ENCODE measurements at regions not wholly inside any gene's neighbourhood (a gene's known extent, or its start where the extent isn't known, plus 50 kb on each side); places are given as distances from the start of the nearest gene placed in this dataset.

- no peaks in the 10 kb centered on the region; the same call in 1 of the 2 replicates for H3K9me3 ChIP-seq (ENCODE audit: insufficient read depth, low read depth, low read length)
- H3F3A ChIP-seq (ENCODE audit: low read depth), result no peaks in the 10 kb centered on the region
- H3K9ac ChIP-seq (ENCODE audit: low read depth, low read length, poor library complexity, severe bottlenecking), result no peak overlapping the region
- no peak overlapping the region for H3K4me3 ChIP-seq (ENCODE audit: low read length, poor library complexity, severe bottlenecking)
- no peaks in the 10 kb centered on the region for H3K79me2 ChIP-seq (ENCODE audit: insufficient read depth, low read length)
- H3K9me2 ChIP-seq (replicated peaks; ENCODE audit: low read depth, low read length), result no peaks in the 10 kb centered on the region
- H3K4me1 ChIP-seq (ENCODE audit: insufficient read depth, low read length, poor library complexity, severe bottlenecking), result no peaks in the 10 kb centered on the region
- no peak overlapping the region for H3K4me2 ChIP-seq (ENCODE audit: low read depth, low read length, poor library complexity, severe bottlenecking)
- no peak overlapping the region for H2AFZ ChIP-seq (ENCODE audit: low read length)
- no peaks in the 10 kb centered on the region for H3K27me3 ChIP-seq (ENCODE audit: insufficient read depth, low read length, poor library complexity, severe bottlenecking)
- H4K20me1 ChIP-seq (ENCODE audit: insufficient read depth, low read length, poor library complexity, severe bottlenecking), result no peaks in the 10 kb centered on the region
- H3K36me3 ChIP-seq (ENCODE audit: insufficient read depth, low read length), result no peaks in the 10 kb centered on the region
- TF ChIP-seq, protein P1, sequence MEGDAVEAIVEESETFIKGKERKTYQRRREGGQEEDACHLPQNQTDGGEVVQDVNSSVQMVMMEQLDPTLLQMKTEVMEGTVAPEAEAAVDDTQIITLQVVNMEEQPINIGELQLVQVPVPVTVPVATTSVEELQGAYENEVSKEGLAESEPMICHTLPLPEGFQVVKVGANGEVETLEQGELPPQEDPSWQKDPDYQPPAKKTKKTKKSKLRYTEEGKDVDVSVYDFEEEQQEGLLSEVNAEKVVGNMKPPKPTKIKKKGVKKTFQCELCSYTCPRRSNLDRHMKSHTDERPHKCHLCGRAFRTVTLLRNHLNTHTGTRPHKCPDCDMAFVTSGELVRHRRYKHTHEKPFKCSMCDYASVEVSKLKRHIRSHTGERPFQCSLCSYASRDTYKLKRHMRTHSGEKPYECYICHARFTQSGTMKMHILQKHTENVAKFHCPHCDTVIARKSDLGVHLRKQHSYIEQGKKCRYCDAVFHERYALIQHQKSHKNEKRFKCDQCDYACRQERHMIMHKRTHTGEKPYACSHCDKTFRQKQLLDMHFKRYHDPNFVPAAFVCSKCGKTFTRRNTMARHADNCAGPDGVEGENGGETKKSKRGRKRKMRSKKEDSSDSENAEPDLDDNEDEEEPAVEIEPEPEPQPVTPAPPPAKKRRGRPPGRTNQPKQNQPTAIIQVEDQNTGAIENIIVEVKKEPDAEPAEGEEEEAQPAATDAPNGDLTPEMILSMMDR (conservative IDR thresholded peaks at IDR 0.05; ENCODE audit: low read length), result no peak
- no peak for TF ChIP-seq EZH2phosphoT487 (IDR thresholded peaks at IDR 0.05; ENCODE audit: borderline replicate concordance)
Observed at GRCh38 chr19:28405346-28405742, 807.6 kb downstream of the UQCRFS1 start.

DNA sequence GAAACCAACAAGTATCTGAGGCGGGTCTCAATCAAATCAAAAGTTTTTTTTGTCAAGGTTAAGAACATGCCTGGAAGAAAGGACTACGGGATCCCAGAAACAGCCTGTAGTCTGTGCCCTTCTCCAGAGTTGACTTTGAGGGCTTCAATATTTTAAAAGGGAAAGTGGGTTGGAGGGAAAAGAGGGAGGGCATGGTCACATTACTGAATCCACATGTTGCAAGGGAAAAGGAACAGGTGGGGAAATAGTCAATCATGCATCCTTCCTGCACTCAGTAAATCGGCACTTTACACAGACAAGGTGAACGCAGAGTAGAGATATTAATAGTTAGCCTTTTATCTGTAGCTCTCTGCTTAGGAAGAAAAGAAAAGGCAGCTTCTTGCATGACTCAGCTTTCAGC is 808.5 kb downstream of the UQCRFS1 start:
- Histone ChIP-seq H3K9me3 (ENCODE audit: insufficient read depth, low read depth, low read length) (no peaks in the 10 kb centered on the region; the same call in 1 of the 2 replicates), H3K9me2 (replicated peaks; ENCODE audit: low read depth, low read length) (no peaks in the 10 kb centered on the region), H3K4me1 (ENCODE audit: insufficient read depth, low read length, poor library complexity, severe bottlenecking) (no peaks in the 10 kb centered on the region), H3K79me2 (ENCODE audit: insufficient read depth, low read length) (no peaks in the 10 kb centered on the region), H3K4me2 (ENCODE audit: low read depth, low read length, poor library complexity, severe bottlenecking) (no peak overlapping the region), H3K27me3 (ENCODE audit: insufficient read depth, low read length, poor library complexity, severe bottlenecking) (no peaks in the 10 kb centered on the region), H3K36me3 (ENCODE audit: insufficient read depth, low read length) (no peaks in the 10 kb centered on the region), H2AFZ (ENCODE audit: low read length) (no peak overlapping the region), H3K4me3 (ENCODE audit: low read length, poor library complexity, severe bottlenecking) (no peak overlapping the region), H4K20me1 (ENCODE audit: insufficient read depth, low read length, poor library complexity, severe bottlenecking) (no peaks in the 10 kb centered on the region), H3K9ac (ENCODE audit: low read depth, low read length, poor library complexity, severe bottlenecking) (no peak overlapping the region), H3F3A (ENCODE audit: low read depth) (no peaks in the 10 kb centered on the region)
- no peak for TF ChIP-seq EZH2phosphoT487 (IDR thresholded peaks at IDR 0.05; ENCODE audit: borderline replicate concordance)
- TF ChIP-seq, protein P1 (conservative IDR thresholded peaks at IDR 0.05; ENCODE audit: low read length), result no peak

- Histone ChIP-seq H3K4me3 (ENCODE audit: low read length, poor library complexity, severe bottlenecking) (no peak overlapping the region), H3K79me2 (ENCODE audit: insufficient read depth, low read length) (no peaks in the 10 kb centered on the region), H3K4me1 (ENCODE audit: insufficient read depth, low read length, poor library complexity, severe bottlenecking) (no peaks in the 10 kb centered on the region), H2AFZ (ENCODE audit: low read length) (no peak overlapping the region), H3K9me3 (ENCODE audit: insufficient read depth, low read depth, low read length) (no peaks in the 10 kb centered on the region; the same call in 1 of the 2 replicates), H3K36me3 (ENCODE audit: insufficient read depth, low read length) (no peaks in the 10 kb centered on the region), H3K27me3 (ENCODE audit: insufficient read depth, low read length, poor library complexity, severe bottlenecking) (no peaks in the 10 kb centered on the region), H4K20me1 (ENCODE audit: insufficient read depth, low read length, poor library complexity, severe bottlenecking) (no peaks in the 10 kb centered on the region), H3K4me2 (ENCODE audit: low read depth, low read length, poor library complexity, severe bottlenecking) (no peak overlapping the region), H3K9ac (ENCODE audit: low read depth, low read length, poor library complexity, severe bottlenecking) (no peak overlapping the region), H3K9me2 (replicated peaks; ENCODE audit: low read depth, low read length) (no peaks in the 10 kb centered on the region), H3F3A (ENCODE audit: low read depth) (no peaks in the 10 kb centered on the region)
- TF ChIP-seq EZH2phosphoT487 (IDR thresholded peaks at IDR 0.05; ENCODE audit: borderline replicate concordance), result no peak
- TF ChIP-seq, protein P1 (conservative IDR thresholded peaks at IDR 0.05; ENCODE audit: low read length), result no peak
Observed at GRCh38 chr19:28403690-28404089, 809.3 kb downstream of the UQCRFS1 start.

Measured in Loucy (cell line).